ENCODE measurements at regions not wholly inside any gene's neighbourhood (a gene's known extent, or its start where the extent isn't known, plus 50 kb on each side); places are given as distances from the start of the nearest gene placed in this dataset.

GRCh38 chr11:81380395-81380794 is 1353.3 kb downstream of the FAM181B start:
- no peaks in the 10 kb centered on the region for H3K36me3 ChIP-seq (ENCODE audit: control insufficient read depth, insufficient read depth, low read length)
- no peak overlapping the region for H3K4me3 ChIP-seq (ENCODE audit: low read length)
- H3K4me1 ChIP-seq (ENCODE audit: control insufficient read depth, insufficient read depth, low read length) = no peaks in the 10 kb centered on the region
- no peaks in the 10 kb centered on the region for H3K9me3 ChIP-seq (ENCODE audit: control insufficient read depth, low read length)
- no peak overlapping the region for H3K9ac ChIP-seq (ENCODE audit: low read length)
- H3K27me3 ChIP-seq (ENCODE audit: control insufficient read depth, insufficient read depth, low read length) = no peaks in the 10 kb centered on the region

DNA sequence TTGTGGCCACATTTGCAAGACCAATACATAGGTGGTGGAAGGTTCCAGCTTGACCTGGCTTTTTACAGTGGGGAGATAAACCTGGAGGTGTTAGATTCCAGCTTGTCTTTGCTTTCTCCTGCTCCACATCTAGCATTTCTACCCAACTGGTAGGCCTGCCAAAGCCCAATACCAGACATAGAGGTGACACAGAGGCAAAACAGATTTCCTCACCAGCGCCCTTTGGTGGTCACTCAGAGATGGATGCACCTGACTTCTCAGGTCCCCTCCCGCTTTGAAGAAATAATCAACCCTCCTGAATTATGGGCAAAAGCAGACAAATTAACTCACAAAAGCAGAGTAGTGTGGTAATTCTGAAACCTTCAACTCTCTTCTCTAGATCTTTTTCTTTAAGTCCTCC is 1356.2 kb downstream of the FAM181B start:
- Histone ChIP-seq H3K27me3 (ENCODE audit: control insufficient read depth, insufficient read depth, low read length) (no peaks in the 10 kb centered on the region), H3K4me1 (ENCODE audit: control insufficient read depth, insufficient read depth, low read length) (no peaks in the 10 kb centered on the region), H3K4me3 (ENCODE audit: low read length) (no peak overlapping the region), H3K9me3 (ENCODE audit: control insufficient read depth, low read length) (no peaks in the 10 kb centered on the region), H3K9ac (ENCODE audit: low read length) (no peak overlapping the region), H3K36me3 (ENCODE audit: control insufficient read depth, insufficient read depth, low read length) (no peaks in the 10 kb centered on the region)

DNA sequence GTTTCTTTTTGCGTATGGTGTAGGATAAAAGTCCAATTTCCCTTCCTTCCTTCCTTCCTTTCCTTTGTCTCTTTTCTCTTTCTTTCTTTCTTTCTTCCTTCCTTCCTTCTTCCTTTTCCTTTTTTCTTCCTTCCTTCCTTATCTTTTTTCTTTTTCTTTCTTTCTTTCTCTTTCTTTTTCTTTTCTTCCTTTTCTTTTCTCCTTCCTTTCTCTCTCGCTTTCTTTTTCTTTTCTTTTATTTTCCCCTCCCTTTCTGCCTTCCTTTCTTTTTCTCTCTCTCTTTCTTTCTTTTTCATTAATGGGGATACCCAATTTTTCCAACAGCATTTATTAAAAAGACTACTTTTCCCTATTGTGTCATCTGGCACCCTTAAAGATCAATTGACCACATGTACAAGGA is 1359.7 kb downstream of the FAM181B start:
- no peak overlapping the region for H3K4me3 ChIP-seq (ENCODE audit: low read length)

DNA sequence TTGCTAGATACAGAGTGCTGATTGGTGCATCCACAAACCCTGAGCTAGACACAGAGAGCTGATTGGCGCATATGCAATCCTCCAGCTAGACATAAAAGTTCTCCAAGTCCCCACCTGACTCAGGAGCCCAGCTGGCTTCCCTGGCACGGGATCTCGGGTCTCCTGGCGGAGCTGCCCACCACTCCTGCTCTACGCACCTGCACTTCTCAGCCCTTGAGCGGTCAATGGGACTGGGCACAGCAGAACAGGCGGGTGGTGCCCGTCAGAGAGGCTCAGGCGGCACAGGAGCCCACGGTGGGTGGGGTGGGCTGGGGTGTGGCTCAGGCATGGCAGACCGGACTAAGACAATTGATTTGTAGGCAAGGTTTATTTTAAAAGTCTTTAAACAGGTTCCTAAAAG is 1365.5 kb downstream of the FAM181B start:
- no peak overlapping the region for H3K4me3 ChIP-seq (ENCODE audit: low read length)
- H3K4me1 ChIP-seq (ENCODE audit: control insufficient read depth, insufficient read depth, low read length) = no peaks in the 10 kb centered on the region
- H3K27me3 ChIP-seq (ENCODE audit: control insufficient read depth, insufficient read depth, low read length) = no peaks in the 10 kb centered on the region
- H3K9me3 ChIP-seq (ENCODE audit: control insufficient read depth, low read length) = no peaks in the 10 kb centered on the region
- no peak overlapping the region for H3K9ac ChIP-seq (ENCODE audit: low read length)
- no peaks in the 10 kb centered on the region for H3K36me3 ChIP-seq (ENCODE audit: control insufficient read depth, insufficient read depth, low read length)

More for the DNA sequence above, 1359.7 kb downstream of the FAM181B start:
- Histone ChIP-seq H3K9me3 (ENCODE audit: control insufficient read depth, low read length) (no peaks in the 10 kb centered on the region), H3K4me1 (ENCODE audit: control insufficient read depth, insufficient read depth, low read length) (no peaks in the 10 kb centered on the region), H3K27me3 (ENCODE audit: control insufficient read depth, insufficient read depth, low read length) (no peaks in the 10 kb centered on the region), H3K36me3 (ENCODE audit: control insufficient read depth, insufficient read depth, low read length) (no peaks in the 10 kb centered on the region), H3K9ac (ENCODE audit: low read length) (no peak overlapping the region)

- H3K4me1 ChIP-seq (ENCODE audit: control insufficient read depth, insufficient read depth, low read length) = no peaks in the 10 kb centered on the region
- no peak overlapping the region for H3K4me3 ChIP-seq (ENCODE audit: low read length)
- H3K9ac ChIP-seq (ENCODE audit: low read length) = no peak overlapping the region
- H3K27me3 ChIP-seq (ENCODE audit: control insufficient read depth, insufficient read depth, low read length) = no peaks in the 10 kb centered on the region
- H3K36me3 ChIP-seq (ENCODE audit: control insufficient read depth, insufficient read depth, low read length) = no peaks in the 10 kb centered on the region
- no peaks in the 10 kb centered on the region for H3K9me3 ChIP-seq (ENCODE audit: control insufficient read depth, low read length)
Measured at GRCh38 chr11:81365496-81365895, 1368.2 kb downstream of the FAM181B start.

DNA sequence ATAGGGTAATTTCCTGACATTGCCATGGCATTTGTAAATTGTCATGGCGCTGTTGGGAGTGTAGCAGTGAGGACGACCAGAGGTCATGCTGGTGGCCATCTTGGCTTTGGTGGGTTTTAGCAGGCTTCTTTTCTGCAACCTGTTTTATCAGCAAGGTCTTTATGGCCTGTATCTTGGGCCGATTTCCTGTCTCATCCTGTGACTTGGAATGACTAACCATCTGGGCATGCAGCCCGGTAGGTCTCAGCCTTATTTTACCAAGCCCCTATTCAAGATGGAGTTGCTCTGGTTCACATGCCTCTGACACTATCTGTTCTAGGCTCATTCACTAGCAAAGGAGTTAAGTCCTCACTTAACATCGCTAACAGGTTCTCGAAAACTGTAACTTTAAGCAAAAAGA is 1374.2 kb downstream of the FAM181B start:
- H3K36me3 ChIP-seq (ENCODE audit: control insufficient read depth, insufficient read depth, low read length) = no peaks in the 10 kb centered on the region
- no peak overlapping the region for H3K9ac ChIP-seq (ENCODE audit: low read length)
- H3K4me3 ChIP-seq (ENCODE audit: low read length) = no peak overlapping the region
- H3K27me3 ChIP-seq (ENCODE audit: control insufficient read depth, insufficient read depth, low read length) = no peaks in the 10 kb centered on the region
- no peaks in the 10 kb centered on the region for H3K4me1 ChIP-seq (ENCODE audit: control insufficient read depth, insufficient read depth, low read length)
- no peaks in the 10 kb centered on the region for H3K9me3 ChIP-seq (ENCODE audit: control insufficient read depth, low read length)

GRCh38 chr11:81345609-81346008 is 1388.1 kb downstream of the FAM181B start:
- H3K9me3 ChIP-seq (ENCODE audit: control insufficient read depth, low read length) = no peaks in the 10 kb centered on the region
- no peaks in the 10 kb centered on the region for H3K4me1 ChIP-seq (ENCODE audit: control insufficient read depth, insufficient read depth, low read length)
- H3K9ac ChIP-seq (ENCODE audit: low read length) = no peak overlapping the region
- H3K4me3 ChIP-seq (ENCODE audit: low read length) = no peak overlapping the region
- H3K27me3 ChIP-seq (ENCODE audit: control insufficient read depth, insufficient read depth, low read length) = no peaks in the 10 kb centered on the region
- H3K36me3 ChIP-seq (ENCODE audit: control insufficient read depth, insufficient read depth, low read length) = no peaks in the 10 kb centered on the region

DNA sequence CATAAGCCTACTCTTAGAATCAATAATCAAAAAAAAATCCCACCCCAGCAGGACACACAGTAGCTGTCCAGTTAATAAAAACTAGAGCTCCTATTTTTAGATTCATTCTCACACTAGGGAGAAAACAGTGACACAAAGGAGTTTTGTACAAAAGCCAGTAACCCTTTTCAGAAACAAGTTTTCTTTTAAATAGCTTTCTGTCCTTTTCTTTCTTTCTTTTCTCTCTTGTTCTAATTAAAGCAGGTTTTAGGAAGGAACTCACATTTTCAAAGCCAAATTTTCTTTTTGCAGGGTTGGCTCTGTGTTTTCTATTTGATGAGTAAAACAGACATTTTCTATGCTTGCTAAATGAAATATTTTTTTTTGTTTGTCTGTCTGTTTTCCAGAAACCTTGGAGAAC is 1390.7 kb downstream of the FAM181B start:
- no peaks in the 10 kb centered on the region for H3K4me1 ChIP-seq (ENCODE audit: control insufficient read depth, insufficient read depth, low read length)
- H3K4me3 ChIP-seq (ENCODE audit: low read length) = no peak overlapping the region
- H3K36me3 ChIP-seq (ENCODE audit: control insufficient read depth, insufficient read depth, low read length) = no peaks in the 10 kb centered on the region
- H3K9ac ChIP-seq (ENCODE audit: low read length) = no peak overlapping the region
- H3K27me3 ChIP-seq (ENCODE audit: control insufficient read depth, insufficient read depth, low read length) = no peaks in the 10 kb centered on the region
- no peaks in the 10 kb centered on the region for H3K9me3 ChIP-seq (ENCODE audit: control insufficient read depth, low read length)

GRCh38 chr11:81340225-81340624 is 1393.4 kb downstream of the FAM181B start:
- Histone ChIP-seq H3K4me3 (ENCODE audit: low read length) (no peak overlapping the region), H3K36me3 (ENCODE audit: control insufficient read depth, insufficient read depth, low read length) (no peaks in the 10 kb centered on the region), H3K9ac (ENCODE audit: low read length) (no peak overlapping the region), H3K9me3 (ENCODE audit: control insufficient read depth, low read length) (no peaks in the 10 kb centered on the region), H3K4me1 (ENCODE audit: control insufficient read depth, insufficient read depth, low read length) (no peaks in the 10 kb centered on the region), H3K27me3 (ENCODE audit: control insufficient read depth, insufficient read depth, low read length) (no peaks in the 10 kb centered on the region)

GRCh38 chr11:81339521-81339920 is 1394.1 kb downstream of the FAM181B start:
- no peaks in the 10 kb centered on the region for H3K4me1 ChIP-seq (ENCODE audit: control insufficient read depth, insufficient read depth, low read length)
- no peak overlapping the region for H3K4me3 ChIP-seq (ENCODE audit: low read length)
- no peak overlapping the region for H3K9ac ChIP-seq (ENCODE audit: low read length)
- H3K27me3 ChIP-seq (ENCODE audit: control insufficient read depth, insufficient read depth, low read length) = no peaks in the 10 kb centered on the region
- no peaks in the 10 kb centered on the region for H3K9me3 ChIP-seq (ENCODE audit: control insufficient read depth, low read length)
- no peaks in the 10 kb centered on the region for H3K36me3 ChIP-seq (ENCODE audit: control insufficient read depth, insufficient read depth, low read length)

DNA sequence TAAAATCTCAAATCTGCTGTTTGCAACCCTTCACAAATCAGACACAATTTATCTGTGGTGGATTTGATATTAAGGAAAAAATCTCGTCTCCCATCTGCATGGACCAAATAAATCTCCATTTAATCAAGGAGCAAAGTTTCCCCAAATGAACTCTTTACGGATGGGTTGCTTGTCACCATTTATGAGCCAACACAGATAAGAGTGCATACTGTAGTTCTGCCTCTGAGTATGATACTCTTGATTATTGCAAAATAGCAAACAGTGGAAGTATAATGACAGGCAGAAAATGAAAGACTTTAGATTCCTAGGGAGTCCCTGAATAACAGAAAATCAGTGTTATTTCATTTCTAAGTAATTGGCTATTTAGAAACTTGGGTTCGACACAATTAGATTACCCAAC is 1395.9 kb downstream of the FAM181B start:
- Histone ChIP-seq H3K9me3 (ENCODE audit: control insufficient read depth, low read length) (no peaks in the 10 kb centered on the region), H3K27me3 (ENCODE audit: control insufficient read depth, insufficient read depth, low read length) (no peaks in the 10 kb centered on the region), H3K4me1 (ENCODE audit: control insufficient read depth, insufficient read depth, low read length) (no peaks in the 10 kb centered on the region), H3K4me3 (ENCODE audit: low read length) (no peak overlapping the region), H3K9ac (ENCODE audit: low read length) (no peak overlapping the region), H3K36me3 (ENCODE audit: control insufficient read depth, insufficient read depth, low read length) (no peaks in the 10 kb centered on the region)

DNA sequence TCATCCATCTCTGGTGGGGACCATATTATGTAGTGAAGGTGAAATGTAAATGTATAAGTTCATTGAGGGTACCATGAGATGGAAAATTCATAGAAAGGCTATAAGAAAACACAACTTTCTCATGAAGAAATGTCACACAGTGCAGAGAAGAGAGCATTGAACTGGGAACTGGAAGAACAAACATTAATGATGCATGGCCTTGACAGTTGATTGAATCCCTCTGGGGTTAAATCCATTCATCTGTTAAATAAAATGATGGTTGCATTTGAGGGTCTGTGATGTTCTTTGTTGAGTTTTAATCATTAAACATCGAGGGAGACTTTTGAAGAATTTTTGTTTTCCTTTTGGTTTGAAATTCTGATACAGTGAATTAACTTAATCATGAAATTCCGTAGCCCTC is 1401.4 kb downstream of the FAM181B start:
- Histone ChIP-seq H3K4me3 (ENCODE audit: low read length) (no peak overlapping the region), H3K36me3 (ENCODE audit: control insufficient read depth, insufficient read depth, low read length) (no peaks in the 10 kb centered on the region), H3K27me3 (ENCODE audit: control insufficient read depth, insufficient read depth, low read length) (no peaks in the 10 kb centered on the region), H3K9ac (ENCODE audit: low read length) (no peak overlapping the region), H3K9me3 (ENCODE audit: control insufficient read depth, low read length) (no peaks in the 10 kb centered on the region), H3K4me1 (ENCODE audit: control insufficient read depth, insufficient read depth, low read length) (no peaks in the 10 kb centered on the region)

- no peaks in the 10 kb centered on the region for H3K4me1 ChIP-seq (ENCODE audit: control insufficient read depth, insufficient read depth, low read length)
- H3K36me3 ChIP-seq (ENCODE audit: control insufficient read depth, insufficient read depth, low read length) = no peaks in the 10 kb centered on the region
- no peak overlapping the region for H3K4me3 ChIP-seq (ENCODE audit: low read length)
- H3K9ac ChIP-seq (ENCODE audit: low read length) = no peak overlapping the region
- no peaks in the 10 kb centered on the region for H3K27me3 ChIP-seq (ENCODE audit: control insufficient read depth, insufficient read depth, low read length)
- H3K9me3 ChIP-seq (ENCODE audit: control insufficient read depth, low read length) = no peaks in the 10 kb centered on the region
Measured at GRCh38 chr11:81331611-81332235, 1401.9 kb downstream of the FAM181B start.
